GM08714 (cell line): ENCODE measurements at regions not wholly inside any gene's neighbourhood (a gene's known extent, or its start where the extent isn't known, plus 50 kb on each side); places are given as distances from the start of the nearest gene placed in this dataset.
"Not testable (repeated sequence)": the region's sequence is repeated elsewhere in the genome, so short reads cannot be mapped to it uniquely, and the experiment has no call there.

Experiments
- H3K4me3 ChIP-seq: fragments of 200-500 bp; sonication (Bioruptor generic); 2 replicates; pipeline ENCODE4 v1.5.1; 2014; ENCODE audit warnings: mild to moderate bottlenecking, low read length, inconsistent platforms
- ZNF274 ChIP-seq: IDR thresholded peaks from 2 replicates; pipeline ENCODE4 v1.6.1; 2012; ENCODE audit warnings: mild to moderate bottlenecking, low read depth, low read length

DNA sequence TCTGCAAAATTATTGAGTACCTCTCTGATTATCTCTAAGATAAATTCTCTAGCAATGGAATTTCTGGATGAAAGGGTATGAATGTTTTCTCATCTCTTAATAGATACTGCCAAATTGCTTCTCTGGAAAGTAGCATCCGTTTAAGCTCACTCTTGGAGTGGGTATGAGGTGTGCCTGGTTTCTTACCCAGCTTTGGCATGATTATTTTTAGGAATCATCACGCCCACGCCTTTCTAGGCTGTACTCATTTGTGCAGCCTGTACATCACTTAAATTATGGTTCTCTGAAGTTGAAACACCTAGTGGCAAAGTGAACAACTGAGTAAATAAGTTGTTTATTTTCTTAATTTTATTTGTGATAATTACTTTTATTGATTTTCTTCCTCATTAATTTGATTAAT, 156.5 kb upstream of the IL12B start:
- no peak for TF ChIP-seq ZNF274
- H3K4me3 ChIP-seq: no peak overlapping the region

DNA sequence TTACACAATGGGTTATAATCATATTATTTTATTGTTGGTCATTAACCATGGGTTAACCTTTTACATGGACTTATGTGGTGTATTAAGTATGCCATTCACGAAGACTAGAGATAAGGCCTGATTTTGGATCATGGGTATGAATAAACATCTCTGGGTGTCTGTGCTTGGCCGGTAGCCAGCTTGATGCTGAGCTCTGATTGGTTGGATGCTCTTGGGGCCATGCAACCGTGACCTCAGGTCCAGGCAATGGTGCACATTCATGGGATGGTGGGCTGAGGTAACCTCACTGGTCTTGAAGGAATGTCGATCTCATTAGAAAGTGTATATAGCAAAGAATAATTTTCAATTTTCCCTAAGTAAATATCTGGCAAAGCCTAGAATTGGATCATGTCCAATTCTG, 158.2 kb upstream of the IL12B start:
- TF ChIP-seq ZNF274: no peak
- no peak overlapping the region for H3K4me3 ChIP-seq

DNA sequence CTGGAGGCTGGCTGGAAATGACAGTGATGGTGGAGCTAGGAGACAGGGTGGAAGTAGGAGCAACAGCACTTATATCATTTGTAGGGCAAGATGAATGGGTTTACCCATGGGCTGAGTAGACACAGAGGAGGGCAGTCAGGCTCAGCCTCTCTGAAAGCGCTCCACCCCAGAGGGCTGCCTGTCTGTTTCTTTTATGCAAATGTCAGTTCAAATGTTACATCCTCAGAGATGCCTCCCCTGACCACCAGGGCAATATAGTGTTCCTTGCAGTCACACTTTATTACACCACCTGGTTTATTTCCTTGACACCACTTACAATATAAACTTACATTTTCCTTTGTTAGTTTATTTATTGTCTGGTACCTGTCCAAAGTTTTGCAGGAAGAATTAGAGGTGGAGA, 159.5 kb upstream of the IL12B start:
- H3K4me3 ChIP-seq: no peak overlapping the region
- no peak for TF ChIP-seq ZNF274

DNA sequence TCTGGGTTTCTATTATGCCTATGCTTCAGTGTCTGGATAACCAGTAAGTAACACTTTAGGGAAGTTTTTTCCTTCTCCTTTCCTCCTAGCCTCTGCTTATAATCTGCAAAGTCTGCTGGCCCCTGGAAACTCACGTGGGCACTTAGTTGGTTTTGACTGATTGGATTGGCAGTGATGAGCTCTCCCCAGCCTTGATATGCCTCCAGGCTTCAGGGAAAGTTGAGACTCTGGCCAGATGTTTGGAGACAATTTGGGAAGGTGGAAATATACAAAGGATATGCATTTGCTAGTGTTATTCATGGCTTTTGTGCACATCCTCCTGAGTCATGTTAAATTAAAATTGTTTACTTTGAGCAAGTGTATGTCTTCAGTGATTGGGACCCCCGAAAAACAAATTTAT, 160.2 kb upstream of the IL12B start:
- no peak overlapping the region for H3K4me3 ChIP-seq
- no peak for TF ChIP-seq ZNF274

DNA sequence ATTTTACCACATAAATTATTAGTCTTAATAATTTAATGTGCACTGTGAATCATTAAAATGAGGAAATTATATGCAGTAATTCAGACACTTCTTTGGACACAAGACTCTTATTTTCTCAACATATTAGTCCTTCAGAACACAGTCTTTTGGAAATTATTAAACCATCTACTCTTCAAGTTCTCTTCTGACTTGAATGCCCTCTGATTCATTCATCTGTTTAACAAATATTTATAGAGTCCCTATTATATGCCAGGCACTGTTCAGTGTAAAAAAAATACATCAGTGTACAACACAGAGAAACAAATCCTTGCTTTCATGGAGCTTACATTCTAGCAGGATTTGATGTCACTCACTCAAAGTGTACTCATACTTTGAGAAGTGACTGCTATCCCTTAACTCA, 163.4 kb upstream of the IL12B start:
- TF ChIP-seq ZNF274: no peak
- H3K4me3 ChIP-seq: no peak overlapping the region

DNA sequence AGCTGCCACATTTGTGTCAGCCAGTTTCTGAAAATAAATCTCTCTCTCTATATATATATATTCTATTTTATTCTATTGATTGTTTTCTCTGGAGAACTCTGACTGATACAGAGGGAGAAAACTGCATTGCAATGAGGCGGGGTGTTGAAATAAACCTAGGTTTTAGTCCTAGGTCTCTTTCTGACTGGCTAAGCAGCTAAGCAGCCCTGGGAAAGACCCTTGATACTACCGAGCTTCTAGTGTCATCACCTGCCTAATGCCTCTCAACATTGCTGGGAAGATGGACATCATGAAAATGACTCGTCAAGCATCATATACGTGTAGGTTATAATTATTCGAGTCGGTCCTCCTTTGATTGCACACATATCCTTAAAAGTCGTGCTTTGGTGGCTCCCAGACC, 166.5 kb upstream of the IL12B start:
- no peak overlapping the region for H3K4me3 ChIP-seq
- no peak for TF ChIP-seq ZNF274

DNA sequence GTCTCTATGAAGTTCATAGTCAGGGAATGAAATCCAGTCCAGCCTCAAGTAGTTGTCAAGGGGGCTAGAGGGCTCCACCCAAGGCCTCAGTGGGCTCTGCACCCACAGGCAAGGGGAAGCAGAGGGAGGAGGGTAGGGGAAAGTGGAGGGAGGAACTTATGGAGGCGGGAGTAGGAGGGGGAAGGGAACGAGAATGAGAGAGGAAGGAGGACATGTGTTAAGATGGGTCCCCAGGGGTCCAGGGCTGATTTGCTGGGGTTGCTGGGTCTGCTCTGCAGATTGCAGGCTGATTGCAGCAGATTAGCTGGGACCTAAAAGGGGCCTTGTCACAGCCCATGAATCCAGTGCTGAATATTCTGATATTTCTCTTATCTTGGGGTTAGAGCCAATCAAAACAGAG, 166.9 kb upstream of the IL12B start:
- no peak overlapping the region for H3K4me3 ChIP-seq
- no peak for TF ChIP-seq ZNF274

DNA sequence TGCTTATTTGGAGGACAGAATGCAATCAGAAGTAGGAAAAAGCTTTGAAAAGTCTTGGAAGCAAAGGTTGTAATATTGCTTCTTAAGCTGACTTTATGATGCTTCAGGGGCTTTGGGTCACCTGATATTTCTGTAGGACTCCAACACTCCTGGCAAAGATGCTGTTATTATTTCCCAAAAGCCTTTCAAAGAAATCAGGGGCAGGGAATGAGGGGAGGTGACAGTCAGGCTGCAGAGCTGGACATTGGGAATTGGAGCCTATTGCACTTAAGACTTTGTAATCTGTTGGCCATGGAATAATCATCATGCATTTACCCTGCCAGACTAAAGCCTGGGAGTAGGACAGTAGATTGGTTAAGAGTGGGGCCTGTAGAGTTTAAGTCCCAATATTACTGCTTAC, 168.3 kb upstream of the IL12B start:
- TF ChIP-seq ZNF274: no peak
- no peak overlapping the region for H3K4me3 ChIP-seq

DNA sequence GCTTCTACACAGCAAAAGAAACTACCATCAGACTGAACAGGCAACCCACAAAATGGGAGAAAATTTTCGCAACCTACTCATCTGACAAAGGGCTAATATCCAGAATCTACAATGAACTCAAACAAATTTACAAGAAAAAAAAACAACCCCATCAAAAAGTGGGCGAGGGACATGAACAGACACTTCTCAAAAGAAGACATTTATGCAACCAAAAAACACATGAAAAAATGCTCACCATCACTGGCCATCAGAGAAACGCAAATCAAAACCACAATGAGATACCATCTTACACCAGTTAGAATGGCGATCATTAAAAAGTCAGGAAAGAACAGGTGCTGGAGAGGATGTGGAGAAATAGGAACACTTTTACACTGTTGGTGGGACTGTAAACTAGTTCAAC, 171.8 kb upstream of the IL12B start:
- H3K4me3 ChIP-seq: not testable (repeated sequence)

DNA sequence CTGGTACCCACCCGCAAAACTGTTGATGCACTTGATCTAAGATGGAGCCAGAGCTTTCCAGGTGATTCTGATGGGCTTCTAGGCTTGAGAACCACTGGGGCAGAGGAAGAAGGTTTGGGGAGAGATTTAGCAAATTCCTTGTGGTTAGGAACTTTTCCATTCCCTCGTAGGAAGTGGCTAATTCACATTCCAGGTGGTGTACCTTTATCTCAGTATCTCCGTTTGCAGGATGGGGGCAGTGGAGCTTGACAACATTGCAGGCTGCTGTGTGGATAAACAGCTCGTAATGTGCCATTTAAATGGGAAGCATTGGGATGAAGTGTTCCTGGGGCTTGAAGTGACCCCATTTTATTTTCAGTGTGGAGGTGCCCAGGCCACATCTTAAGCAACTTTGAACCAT, 172.9 kb upstream of the IL12B start:
- no peak for TF ChIP-seq ZNF274
- no peak overlapping the region for H3K4me3 ChIP-seq

DNA sequence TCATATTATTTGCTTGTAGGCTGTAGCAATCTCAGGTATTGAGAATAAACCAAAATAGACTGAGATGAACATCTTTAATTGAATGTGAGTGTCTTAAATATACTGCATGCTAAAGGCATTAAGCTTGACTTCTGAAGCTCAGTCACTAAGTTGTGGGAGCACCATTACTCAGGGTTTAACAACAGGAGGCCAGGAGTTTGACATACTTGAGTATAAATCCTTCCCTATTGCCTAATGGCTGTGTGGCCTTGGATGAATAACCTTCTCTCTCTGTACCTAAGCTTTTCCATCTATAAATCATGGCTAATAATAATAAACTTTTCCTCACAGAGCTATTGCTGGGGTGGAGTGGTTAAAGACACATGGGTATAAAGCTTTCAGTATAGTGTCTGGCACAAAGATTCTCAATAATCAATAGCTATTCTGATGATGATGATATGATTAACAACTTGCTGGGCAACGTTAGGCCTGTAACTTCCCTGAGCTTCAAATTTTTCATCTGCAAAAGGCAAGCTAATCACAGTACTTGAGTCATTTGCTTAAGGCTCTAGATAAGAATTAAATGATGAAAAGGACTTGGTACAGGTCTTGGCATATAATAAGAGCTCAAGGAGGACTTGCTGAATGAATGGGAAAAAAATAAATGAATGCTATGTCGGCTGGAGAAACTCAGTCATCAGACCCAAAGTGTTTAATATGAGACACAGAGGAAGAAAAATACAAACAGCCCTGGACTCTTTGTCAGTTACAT, 174.0 kb upstream of the IL12B start:
- no peak for TF ChIP-seq ZNF274

DNA sequence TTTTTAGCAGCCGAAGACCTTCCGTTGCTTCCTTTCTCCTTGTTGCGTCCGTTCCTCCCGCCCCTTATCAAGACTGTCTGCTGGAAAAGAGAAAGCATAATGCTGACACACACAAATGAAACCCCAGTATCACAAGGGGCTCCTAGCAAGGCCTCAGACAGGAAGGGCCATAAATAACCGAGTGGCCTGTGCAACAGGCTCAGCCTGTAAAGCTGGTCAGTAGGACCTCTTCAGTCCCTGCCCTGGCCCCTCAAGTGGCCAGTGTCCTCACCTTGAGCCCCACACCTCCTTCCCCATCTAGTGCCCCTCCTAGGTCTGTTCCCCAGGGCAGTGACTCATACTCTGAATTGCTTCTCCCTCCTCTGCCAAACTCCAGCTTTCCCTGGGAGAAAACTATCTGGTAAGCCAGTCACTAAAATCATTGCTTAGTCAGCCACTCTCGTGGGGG, 174.6 kb upstream of the IL12B start:
- H3K4me3 ChIP-seq: no peak overlapping the region
- TF ChIP-seq ZNF274: no peak

More for the DNA sequence above, 174.0 kb upstream of the IL12B start:
- H3K4me3 ChIP-seq: no peak overlapping the region

DNA sequence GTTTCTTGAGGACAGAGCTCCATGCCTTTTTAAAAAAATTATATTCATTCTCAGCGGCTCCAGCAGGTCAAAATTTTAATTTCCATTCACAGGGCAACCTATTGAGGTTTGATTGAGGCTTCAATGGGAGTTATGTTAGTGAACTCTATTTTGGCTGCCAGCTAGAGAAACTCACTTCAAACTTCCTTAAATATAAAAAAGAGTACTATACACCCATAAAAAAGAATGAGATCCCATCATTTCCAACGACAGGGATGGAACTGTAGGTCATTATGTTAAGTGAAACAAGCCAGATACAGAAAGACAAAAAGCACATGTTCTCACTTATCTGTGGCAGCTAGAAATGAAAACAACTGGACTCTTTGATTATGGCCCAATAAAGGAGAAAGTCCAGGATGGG, 176.8 kb upstream of the IL12B start:
- no peak for TF ChIP-seq ZNF274
- no peak overlapping the region for H3K4me3 ChIP-seq

DNA sequence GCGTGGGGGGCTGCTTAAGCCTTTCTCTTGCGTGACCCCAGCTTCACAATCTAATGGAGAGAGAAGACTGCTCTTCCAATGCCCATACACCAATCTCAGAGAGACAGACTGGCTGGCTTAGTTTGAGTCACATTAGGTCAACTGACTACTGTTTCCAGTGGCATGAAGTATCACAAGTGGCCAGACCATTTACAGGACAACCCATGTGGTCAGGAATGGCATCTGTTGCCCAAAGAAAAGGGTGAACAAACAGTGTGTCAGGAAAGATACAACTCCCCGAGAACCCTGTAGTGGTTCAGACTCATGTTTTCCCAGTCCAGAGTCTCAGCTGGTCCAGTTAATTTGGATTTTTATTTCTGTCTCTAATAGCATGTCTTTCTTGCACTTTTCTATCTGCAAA, 177.4 kb upstream of the IL12B start:
- no peak overlapping the region for H3K4me3 ChIP-seq
- no peak for TF ChIP-seq ZNF274

DNA sequence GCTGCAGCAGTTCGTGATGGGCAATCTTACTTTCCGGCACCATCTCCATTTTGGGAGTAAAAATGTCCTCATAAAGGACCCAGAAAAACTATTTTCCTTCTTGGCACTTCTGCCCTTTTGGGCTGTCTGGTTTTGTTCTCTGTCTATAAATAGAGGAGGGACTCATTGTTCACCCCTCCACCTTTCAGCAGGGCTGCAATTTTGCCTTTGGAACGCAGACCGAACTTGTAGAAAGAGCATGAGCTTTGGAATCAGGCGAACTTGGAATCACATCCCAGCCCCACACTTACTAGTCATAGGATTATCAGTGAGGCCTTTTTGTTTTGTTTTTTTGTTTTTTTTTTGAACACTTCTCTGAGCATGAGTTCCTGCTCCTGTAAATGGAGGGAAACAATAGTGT, 178.1 kb upstream of the IL12B start:
- TF ChIP-seq ZNF274: no peak
- H3K4me3 ChIP-seq: no peak overlapping the region

DNA sequence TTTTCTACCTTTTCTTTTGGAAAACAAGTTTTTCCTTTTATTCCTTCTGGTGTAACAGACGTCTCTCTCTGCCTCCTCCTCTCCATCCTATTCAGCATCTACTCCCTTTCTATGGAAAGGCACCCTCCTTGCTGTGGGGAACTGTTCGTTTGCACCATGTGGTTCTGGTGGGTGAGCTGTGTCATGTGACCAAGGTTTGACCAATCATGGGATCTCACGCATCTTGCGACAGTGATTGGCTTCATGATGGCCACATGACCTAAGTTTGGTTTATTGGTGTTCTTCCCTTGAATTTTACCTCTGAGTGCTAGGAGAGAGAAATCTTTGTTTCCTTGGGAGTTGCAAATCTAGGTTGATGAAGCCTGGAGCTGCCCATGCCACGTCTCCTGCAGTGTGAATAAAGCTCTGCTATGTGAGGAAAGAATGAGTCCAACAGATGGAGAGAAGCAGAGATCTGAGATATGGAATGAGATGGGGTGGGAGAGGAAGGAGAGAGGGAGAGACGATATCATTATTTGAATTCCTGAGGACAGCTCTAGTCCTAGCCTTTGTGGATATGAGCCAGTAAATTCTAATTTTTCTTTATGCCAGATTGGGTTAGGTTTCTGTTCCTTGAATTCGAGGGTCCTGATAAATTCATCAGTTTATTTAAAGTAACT, 178.8 kb upstream of the IL12B start:
- no peak for TF ChIP-seq ZNF274
- H3K4me3 ChIP-seq: no peak overlapping the region
